AML-193 (cell line): ENCODE measurements at regions not wholly inside any gene's neighbourhood (a gene's known extent, or its start where the extent isn't known, plus 50 kb on each side); places are given as distances from the start of the nearest gene placed in this dataset.

Experiments used
- DNase-seq, 2 experiments: peaks; one replicate each; lab custom pipeline; 2025; lab: John Stamatoyannopoulos, UW

GRCh38 chr11:101211407-101211975 lies 81.9 kb upstream of the PGR start:
- no peak for DNase-seq

GRCh38 chr11:101202614-101203013 lies 73.0 kb upstream of the PGR start:
- no peak for DNase-seq

- no peak for DNase-seq
Measured at GRCh38 chr11:101199416-101199815, 69.8 kb upstream of the PGR start.

GRCh38 chr11:101195294-101195693 lies 65.7 kb upstream of the PGR start:
- no peak for DNase-seq

- no peak for DNase-seq
Measured at GRCh38 chr11:101188801-101189200, 59.2 kb upstream of the PGR start.

- DNase-seq, result no peak
Measured at GRCh38 chr11:101188173-101188572, 58.6 kb upstream of the PGR start.

GRCh38 chr11:101187748-101188147 lies 58.1 kb upstream of the PGR start:
- DNase-seq, result no peak

GRCh38 chr11:101185985-101186384 lies 56.4 kb upstream of the PGR start:
- no peak for DNase-seq

GRCh38 chr11:101182467-101182866 lies 52.9 kb upstream of the PGR start:
- no peak for DNase-seq

GRCh38 chr11:101180481-101180880 lies 50.9 kb upstream of the PGR start:
- DNase-seq, result no peak
